ENCODE measurements at regions not wholly inside any gene's neighbourhood (a gene's known extent, or its start where the extent isn't known, plus 50 kb on each side); places are given as distances from the start of the nearest gene placed in this dataset.

DNA sequence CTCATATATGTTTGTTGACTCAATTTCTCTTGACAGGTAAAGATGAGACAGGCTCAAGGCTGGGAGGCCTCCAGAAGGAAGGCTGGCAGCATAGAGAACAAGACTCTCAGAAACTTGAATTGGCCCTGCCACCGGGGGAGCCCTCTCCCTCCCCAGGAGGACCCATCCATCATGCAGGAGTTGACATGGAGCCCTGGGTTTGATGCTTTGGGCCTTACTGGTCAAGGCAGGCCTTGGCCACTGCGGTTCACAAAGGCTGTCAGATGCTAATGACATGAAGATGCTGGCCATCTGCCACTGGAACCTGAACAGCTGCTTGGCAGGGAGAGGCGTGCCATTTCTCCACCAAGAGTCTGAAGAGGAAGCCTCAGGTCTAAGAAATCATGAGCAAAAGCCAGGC lies 193.6 kb downstream of the MTCL1 start:
- peak; percentile 56; the same call in 1 of the 2 replicates for ATAC-seq
- H3K27me3 ChIP-seq (ENCODE audit: insufficient read depth, low read length): no peaks in the 10 kb centered on the region
- no peaks in the 10 kb centered on the region for H3K79me2 ChIP-seq (ENCODE audit: insufficient read depth, low read length)
- DNase-seq (ENCODE audit: low read depth, low spot score): no peak
- H3K9me3 ChIP-seq (ENCODE audit: control insufficient read depth in 1 of 2, insufficient read depth in 1 of 2, low read depth in 1 of 2, low read length in 2 of 2): no peaks in the 10 kb centered on the region
- TF ChIP-seq EGR1 (IDR thresholded peaks at IDR 0.05; ENCODE audit: low read depth) (no peak), CTCF (IDR thresholded peaks at IDR 0.05 in 2 of 3, conservative IDR thresholded peaks at IDR 0.05 in 1 of 3; ENCODE audit: borderline replicate concordance in 1 of 3, insufficient read depth in 1 of 3, low read depth in 2 of 3, low read length in 2 of 3) (peak in 2 of 3 experiments; percentile 22 to 31; a peak in 3 of 6 replicates), CBX3 (IDR thresholded peaks at IDR 0.05; ENCODE audit: low read depth) (no peak), ZNF274 (IDR thresholded peaks at IDR 0.05; ENCODE audit: low read depth, low read length) (no peak), SIN3A (IDR thresholded peaks at IDR 0.05; ENCODE audit: low read depth) (no peak)
- no peak overlapping the region for H3K9ac ChIP-seq (ENCODE audit: low read length)
- H3K36me3 ChIP-seq (ENCODE audit: control insufficient read depth in 1 of 2, insufficient read depth in 2 of 2, low read length in 2 of 2): no peaks in the 10 kb centered on the region
- H3K9me2 ChIP-seq (ENCODE audit: insufficient read depth): no peaks in the 10 kb centered on the region
- no peak overlapping the region for H3K27ac ChIP-seq (ENCODE audit: low read depth, low read length)
- ChIA-PET RAD21 (ENCODE audit: low non-redundant PET in 1 of 2, low total read pairs in 2 of 2, uncharacterized antibody in 2 of 2, unreplicated experiment in 2 of 2) (no interaction called here), CTCF (no interaction called here), POLR2A (no interaction called here)
- no peak overlapping the region for H3K4me3 ChIP-seq (replicated peaks in 1 of 2; ENCODE audit: low read depth in 1 of 2, low read length in 2 of 2)
- intact Hi-C loops (cut with micrococcal nuclease): no loop called here
- no peaks in the 10 kb centered on the region for H4K20me1 ChIP-seq (ENCODE audit: insufficient read depth)
- no TSS peak for BruUV-seq (replicated peaks)
- 0 out of 4 replicates have a peak, but pooled peaks cover 0 to 3% of the 10 kb centered on the region in 2 experiments for H3K4me1 ChIP-seq (ENCODE audit: control insufficient read depth in 1 of 2, insufficient read depth in 2 of 2, low read length in 2 of 2)
- no peak overlapping the region for H2AFZ ChIP-seq (ENCODE audit: low read depth, low read length, poor library complexity, severe bottlenecking)
- no peak overlapping the region for H3K4me2 ChIP-seq (ENCODE audit: low read length)

- no peak overlapping the region for H3K27ac ChIP-seq (ENCODE audit: low read depth, low read length)
- ATAC-seq (no peak), DNase-seq (ENCODE audit: low read depth, low spot score) (no peak)
- 0 out of 4 replicates have a peak, but pooled peaks cover 0 to 3% of the 10 kb centered on the region in 2 experiments for H3K4me1 ChIP-seq (ENCODE audit: control insufficient read depth in 1 of 2, insufficient read depth in 2 of 2, low read length in 2 of 2)
- no TSS peak for BruUV-seq (replicated peaks)
- no peaks in the 10 kb centered on the region for H3K9me2 ChIP-seq (ENCODE audit: insufficient read depth)
- no peaks in the 10 kb centered on the region for H4K20me1 ChIP-seq (ENCODE audit: insufficient read depth)
- CTCF ChIA-PET: interaction anchor here (1.1 kb wide), 1 partner anchor 11 kb away, joined by 3 read pairs; no protein-coding TSS in a partner anchor
- no peak overlapping the region for H3K4me2 ChIP-seq (ENCODE audit: low read length)
- H3K79me2 ChIP-seq (ENCODE audit: insufficient read depth, low read length): no peaks in the 10 kb centered on the region
- H3K9me3 ChIP-seq (ENCODE audit: control insufficient read depth in 1 of 2, insufficient read depth in 1 of 2, low read depth in 1 of 2, low read length in 2 of 2): no peaks in the 10 kb centered on the region
- intact Hi-C loops (cut with micrococcal nuclease): no loop called here
- H3K27me3 ChIP-seq (ENCODE audit: insufficient read depth, low read length): no peaks in the 10 kb centered on the region
- no peak overlapping the region for H2AFZ ChIP-seq (ENCODE audit: low read depth, low read length, poor library complexity, severe bottlenecking)
- H3K36me3 ChIP-seq (ENCODE audit: control insufficient read depth in 1 of 2, insufficient read depth in 2 of 2, low read length in 2 of 2): no peaks in the 10 kb centered on the region
- RAD21 ChIA-PET (ENCODE audit: low non-redundant PET in 1 of 2, low total read pairs in 2 of 2, uncharacterized antibody in 2 of 2, unreplicated experiment in 2 of 2): no interaction called here
- POLR2A ChIA-PET: interaction anchor here (0.6 kb wide), 1 partner anchor 208 kb away, joined by 3 read pairs; no protein-coding TSS in a partner anchor
- TF ChIP-seq EZH2 (IDR thresholded peaks at IDR 0.05) (no peak), CEBPB (IDR thresholded peaks at IDR 0.05; ENCODE audit: low read depth) (no peak), EZH2phosphoT487 (IDR thresholded peaks at IDR 0.05; ENCODE audit: borderline replicate concordance) (no peak), YY1 (IDR thresholded peaks at IDR 0.05; ENCODE audit: extremely low read depth, insufficient replicate concordance, low read depth, low read length) (no peak), ZBTB33 (IDR thresholded peaks at IDR 0.05; ENCODE audit: extremely low read depth, insufficient replicate concordance, low read length) (no peak)
- H3K9ac ChIP-seq (ENCODE audit: low read length): no peak overlapping the region
- H3K4me3 ChIP-seq (replicated peaks in 1 of 2; ENCODE audit: low read depth in 1 of 2, low read length in 2 of 2): no peak overlapping the region
Observed at GRCh38 chr18:8900552-8900951, 195.2 kb downstream of the MTCL1 start.

All from HCT116 (cell line).